NCI-H2171 treated with DMSO at 0.1 percent for 48 hours (cell line): ENCODE measurements at regions not wholly inside any gene's neighbourhood (a gene's known extent, or its start where the extent isn't known, plus 50 kb on each side); places are given as distances from the start of the nearest gene placed in this dataset.
A peak's percentile ranks its signal among the peaks of the same experiment; 100 is the strongest.

Experiments used
- DNase-seq: peaks from one replicate; lab custom pipeline; 2025; lab: John Stamatoyannopoulos, UW

DNA sequence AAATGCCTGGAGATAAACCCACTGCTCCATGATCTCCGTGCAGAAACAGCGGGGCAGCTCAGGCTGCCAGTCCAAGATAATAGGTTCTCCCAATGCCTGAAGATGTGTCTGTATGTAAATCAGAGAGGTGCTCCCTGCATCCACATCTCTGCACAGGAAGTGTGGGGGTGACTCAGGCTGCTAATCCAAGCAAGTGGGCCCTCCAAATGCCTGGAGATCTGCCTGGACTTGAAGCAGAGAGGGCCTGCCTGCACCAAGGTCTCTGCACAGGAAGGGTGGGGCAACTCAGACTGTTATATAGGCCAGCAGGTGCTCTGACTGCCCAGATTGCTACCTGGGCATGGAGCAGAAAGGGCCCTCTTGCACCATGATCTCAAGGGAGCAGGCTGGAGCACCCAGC, 504.7 kb downstream of the LRFN5 start:
- no peak for DNase-seq

DNA sequence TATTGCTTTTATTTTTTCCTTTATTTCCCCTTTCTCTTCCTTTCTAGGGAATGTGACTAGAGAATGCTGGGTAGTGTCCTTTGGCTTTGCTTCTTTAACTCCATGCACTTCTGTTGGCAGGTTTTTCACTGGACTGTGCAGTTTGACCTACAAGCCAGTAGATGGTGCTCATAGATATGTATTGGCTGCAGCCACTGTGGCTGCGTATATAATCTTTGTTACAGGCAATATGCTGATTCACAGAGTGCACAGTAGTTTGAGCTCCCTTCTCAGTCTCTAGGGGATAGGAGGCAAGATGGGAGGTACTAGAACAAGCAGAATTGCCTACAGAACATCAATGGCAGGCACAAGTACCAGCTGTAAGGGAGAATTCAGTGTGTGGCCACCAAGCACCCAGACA, 503.5 kb downstream of the LRFN5 start:
- DNase-seq: peak; percentile 89

DNA sequence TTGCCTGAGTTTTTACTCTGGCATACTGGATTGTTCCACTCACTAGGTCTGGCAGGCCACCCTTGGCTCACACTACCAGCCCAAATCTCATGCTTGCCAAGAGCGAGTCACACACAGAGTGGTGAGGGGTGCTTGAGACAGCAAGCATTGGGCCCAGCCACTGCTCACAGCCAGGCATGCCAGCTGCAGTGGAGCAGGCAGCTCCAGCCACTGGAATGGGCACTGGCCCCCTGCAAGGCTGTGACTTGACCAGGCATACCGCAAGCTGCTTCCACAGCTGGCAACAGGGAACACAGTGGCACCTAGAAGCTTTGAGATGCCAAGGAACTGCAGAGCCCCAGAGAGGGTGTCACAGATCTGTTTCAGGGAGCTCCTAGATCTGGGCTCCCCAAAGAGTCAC, 488.5 kb downstream of the LRFN5 start:
- DNase-seq: no peak

DNA sequence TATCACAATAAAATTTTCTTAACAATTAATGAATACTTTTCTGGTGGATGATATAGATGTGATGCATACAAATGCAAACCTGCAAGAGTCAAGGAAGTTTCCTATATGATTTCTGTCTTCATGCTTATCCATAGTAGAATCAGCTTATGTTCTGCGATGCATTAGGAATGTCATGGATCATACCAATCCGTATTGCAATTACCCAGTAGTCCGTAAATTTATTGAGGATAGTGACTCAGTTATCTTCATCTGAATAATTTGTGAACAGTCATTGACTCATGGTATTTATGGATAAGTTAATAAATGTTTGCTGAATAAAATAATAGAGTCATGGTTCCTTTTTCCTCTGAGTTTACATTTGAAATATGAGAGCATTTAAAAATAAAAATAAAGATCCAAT, 483.4 kb downstream of the LRFN5 start:
- no peak for DNase-seq

DNA sequence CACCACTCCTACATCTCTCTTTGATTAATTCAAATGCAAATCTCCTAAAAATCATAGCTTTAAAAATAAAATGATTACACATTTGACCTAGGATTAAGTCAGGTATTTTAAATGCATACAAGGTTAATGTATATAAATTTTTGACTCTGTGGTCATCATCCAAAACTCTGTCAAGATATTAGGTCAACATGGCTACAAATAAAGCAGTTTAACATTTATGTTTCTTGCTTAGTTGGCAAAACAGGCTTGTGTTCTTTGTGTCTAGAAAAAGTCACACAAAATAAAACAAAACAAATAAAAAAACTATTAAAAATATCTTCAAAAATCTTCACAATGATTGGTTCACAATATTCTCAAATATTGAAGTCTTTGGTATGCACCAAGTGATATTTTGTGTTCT, 473.2 kb downstream of the LRFN5 start:
- DNase-seq: no peak

DNA sequence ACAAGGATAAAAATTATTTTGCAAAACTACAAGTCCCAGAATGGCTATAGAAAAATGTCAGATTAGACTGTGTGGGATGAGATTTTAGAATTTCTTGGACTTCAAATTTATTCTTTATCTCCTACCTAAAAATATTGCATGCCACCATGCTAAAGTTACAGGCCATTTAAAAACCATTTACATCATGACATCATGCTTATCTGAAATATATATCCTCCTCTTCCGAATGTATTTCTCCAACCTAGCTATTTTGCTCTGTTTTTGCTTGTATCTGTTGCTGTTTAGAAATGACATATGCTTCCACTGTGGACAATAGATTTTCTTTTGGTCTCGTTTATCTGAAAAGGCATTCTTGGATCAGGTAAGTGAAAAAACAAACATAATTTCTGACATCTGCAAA, 471.7 kb downstream of the LRFN5 start:
- no peak for DNase-seq

DNA sequence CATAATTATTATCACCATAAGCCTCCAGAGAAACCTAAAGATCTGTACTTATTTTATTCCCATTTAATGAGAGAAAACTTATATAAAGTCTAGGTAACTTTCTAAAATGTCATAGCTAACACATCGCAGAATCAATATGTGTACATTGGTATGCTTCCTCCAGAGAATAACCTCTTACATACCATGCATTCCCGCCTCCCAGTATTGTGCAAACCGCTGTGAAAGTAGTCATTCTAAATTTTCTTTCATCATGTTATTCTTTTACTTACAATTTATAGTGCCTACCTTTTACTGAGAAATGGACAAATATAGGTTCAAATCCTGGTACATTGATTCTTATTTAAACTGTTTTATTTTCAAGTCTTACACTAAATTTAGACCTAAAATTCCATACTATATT, 463.4 kb downstream of the LRFN5 start:
- no peak for DNase-seq

DNA sequence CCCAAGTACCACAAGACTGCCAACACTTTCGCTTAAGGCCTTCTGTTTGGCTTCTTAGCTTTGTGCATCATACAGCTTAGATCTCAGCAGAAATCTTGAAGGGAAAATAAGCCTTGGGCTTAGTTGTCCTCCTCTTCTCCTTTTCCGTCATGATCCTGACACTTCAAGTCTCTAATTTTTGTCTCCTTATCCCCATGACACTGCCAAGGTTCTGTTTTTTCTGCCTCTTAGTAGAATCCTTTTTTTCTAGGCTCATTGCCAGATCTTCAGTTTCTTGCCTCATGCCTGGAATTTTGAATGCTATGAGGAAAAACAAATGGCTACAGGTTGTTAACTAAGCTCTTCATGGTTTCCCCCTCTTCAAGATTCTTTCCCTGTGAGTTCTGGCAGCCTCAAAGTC, 450.4 kb downstream of the LRFN5 start:
- peak; percentile 43 for DNase-seq

DNA sequence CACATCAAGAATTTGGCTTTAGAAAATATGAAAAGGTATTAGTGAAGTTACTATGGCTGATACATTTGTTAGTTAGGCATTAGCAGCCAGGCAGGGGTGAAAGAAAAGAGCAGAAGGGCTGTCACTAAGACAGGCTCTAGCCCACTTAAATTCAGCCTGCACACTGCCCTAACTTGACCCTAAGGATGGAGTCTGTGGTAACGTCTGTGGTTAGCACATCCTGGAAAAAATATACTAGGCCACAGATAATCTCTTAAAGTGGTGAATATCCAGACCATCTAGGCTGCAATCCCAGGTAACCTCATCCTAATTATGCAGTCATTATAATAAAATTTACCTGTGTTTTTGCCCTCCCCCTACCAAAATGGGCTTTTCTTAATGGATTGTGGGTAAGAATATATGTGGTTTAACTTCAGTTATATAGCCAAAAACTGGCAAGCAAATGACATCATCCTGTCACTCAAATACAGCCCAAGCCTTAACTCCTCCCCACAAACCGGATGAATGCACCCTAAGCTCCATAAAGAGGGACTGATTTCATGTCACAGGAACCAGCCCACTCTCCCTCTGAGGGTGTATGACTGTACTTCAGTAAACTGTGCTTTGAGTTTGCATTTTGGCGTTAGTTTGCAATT, 440.9 kb downstream of the LRFN5 start:
- no peak for DNase-seq

DNA sequence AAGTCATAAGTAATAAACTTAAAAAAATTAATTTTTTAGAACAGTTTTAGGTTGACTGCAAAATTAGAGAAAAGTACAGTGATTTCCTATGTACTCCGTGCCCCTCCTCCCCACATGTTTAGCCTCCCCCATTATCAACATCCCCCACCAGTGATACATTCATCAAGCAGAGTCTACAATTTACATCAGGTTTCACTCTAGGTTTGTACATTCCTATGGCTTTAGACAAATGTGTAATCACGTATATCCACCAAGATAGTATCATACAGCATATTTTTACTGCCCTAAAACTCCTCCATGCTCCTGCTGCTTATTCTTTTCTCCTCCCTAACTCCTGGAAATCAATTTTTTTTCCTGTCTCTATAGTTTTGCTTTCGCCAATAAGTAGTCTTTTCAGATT, 438.7 kb downstream of the LRFN5 start:
- no peak for DNase-seq

DNA sequence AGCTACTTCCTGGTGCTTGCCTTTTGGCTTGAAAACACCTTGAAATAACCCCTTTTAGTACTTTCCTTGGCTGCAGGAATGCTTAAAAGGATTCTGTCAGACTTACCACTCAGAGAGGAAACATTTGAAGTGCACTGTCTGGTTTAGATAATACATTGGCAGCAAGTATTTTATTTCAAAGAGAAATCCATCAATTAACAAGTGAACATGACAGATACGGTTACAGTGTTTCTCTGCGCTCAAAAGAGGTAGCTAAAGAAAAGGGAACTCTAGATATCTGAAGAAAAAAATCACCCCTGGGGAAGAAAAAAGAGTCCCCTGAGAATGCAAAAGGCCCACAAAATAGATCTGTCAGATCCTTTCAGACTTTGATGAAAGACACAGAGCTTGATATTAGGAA, 421.9 kb downstream of the LRFN5 start:
- no peak for DNase-seq

DNA sequence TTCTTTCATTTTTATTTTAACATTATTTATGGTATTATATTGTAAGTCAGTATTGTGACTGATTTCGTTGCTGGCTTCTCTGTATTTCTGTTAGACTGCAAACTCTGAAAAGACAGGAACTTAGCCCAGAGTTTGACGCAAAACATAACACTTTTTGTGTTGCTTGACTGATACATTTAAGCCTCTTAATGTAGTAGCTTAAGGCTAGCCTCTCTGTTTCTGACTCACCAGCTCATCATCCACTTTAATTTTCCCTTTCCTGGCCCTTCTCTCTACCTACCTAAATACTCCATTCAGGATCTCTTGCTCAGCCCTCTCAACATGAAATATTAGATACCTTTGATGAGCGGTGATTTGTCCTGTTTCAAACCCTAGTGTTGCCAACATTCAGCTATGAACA, 420.6 kb downstream of the LRFN5 start:
- no peak for DNase-seq

DNA sequence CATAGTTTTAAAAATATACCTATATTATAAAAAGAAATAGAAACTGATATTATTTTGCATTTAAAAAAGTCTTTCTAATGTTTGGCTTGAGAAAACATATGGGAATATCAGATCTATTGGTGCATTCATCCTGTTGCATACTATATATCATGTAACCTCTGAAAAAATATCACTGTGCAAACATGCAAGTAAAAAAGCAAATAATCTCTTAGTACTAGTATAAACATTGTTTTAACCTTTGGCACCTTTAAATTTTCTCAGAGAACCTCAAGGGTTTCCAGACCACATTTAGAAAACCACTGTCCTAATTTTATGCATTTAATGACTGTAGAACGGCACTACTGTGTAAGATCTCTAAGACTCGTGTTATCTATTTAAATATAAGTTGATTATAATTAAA, 416.8 kb downstream of the LRFN5 start:
- DNase-seq: no peak

DNA sequence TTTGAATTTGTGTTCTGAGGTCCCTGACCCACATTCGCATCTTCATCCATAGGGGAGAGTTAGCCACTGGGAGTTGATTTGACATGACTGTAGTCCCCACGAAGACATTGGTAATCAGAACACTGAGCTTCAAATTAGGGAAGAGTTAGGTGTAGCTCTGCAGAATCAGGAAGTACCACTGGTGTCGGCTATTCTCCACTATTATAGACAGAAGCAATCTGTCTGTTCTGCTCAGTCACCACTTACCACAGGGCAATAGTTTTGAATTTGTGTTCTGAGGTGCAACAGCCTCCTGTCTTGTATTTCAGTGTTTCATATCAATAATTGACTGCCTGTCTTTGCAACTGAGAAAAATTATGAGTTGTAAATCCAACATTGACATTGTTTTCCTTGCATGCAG, 407.6 kb downstream of the LRFN5 start:
- no peak for DNase-seq

DNA sequence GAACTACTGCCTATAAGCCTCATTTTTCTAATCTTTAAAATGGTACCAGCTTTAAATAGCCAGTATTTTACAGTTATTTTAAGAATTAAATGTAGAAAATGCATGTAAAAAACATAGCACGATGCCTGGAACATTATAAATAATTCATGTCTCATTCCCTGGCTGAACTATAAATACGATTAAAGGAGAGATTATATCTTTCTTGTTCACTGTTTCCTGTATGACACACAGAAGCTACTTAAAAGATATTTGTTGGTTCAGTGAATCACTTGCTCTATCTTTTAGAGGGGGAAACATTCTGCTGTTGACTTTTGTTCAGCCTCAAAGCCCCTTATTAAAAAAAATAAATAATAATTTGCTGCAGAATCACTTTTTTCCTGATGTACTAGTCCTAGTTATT, 406.9 kb downstream of the LRFN5 start:
- DNase-seq: no peak

DNA sequence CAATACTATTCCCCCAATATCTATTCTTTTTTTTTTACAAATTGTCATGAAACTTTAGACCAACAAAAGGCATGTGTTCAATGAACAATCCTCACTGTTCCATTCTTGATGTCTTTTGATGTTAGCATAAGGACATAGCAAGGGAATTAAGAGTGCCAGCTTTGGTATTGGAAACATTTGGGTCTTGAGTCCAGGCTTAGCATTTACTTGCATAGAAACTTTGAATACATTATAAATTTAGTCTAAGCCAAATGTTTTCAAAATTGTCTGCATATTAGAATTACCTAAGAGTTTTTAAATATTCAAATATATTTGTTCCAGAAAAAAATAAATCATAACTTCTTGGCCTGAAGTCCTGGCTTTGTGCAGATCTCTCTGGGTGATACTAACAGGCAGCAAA, 406.5 kb downstream of the LRFN5 start:
- no peak for DNase-seq

DNA sequence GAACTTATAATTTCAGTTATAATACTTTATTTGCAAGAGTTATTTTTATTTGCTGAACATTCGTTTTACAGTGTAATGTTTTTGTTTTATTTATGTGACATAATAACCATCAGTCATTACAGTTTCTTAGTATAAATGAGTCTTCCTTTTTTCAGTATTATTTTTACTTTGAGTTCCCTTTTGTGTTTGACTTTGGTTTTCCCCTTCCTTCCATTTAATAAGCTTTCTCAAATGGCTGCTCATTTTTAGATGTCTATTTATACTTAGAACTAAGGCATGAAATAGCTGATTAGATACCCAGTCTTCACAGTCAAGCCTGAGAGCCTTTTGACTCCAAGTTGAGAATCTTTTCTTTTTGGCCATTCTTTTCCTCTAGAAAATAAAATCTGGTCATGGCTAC, 404.5 kb downstream of the LRFN5 start:
- no peak for DNase-seq

DNA sequence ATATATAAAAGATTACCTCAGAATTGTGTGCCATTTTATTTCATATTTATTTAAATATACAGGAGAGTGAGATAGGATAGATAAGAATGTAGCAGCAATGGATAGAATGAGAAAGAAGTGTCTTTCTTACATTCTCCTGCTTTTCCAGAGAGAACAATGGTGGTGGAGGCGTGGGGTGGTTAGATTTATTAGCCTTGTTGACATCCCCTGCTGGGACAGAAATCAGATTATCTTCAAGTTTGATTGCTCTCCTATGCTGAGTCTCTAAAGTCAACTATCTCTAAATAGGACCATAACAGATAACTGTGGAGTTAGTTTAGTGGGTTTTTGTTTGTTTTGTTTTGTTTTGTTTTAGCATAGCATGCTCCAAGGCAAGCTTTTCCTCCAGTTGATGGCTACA, 397.6 kb downstream of the LRFN5 start:
- no peak for DNase-seq

DNA sequence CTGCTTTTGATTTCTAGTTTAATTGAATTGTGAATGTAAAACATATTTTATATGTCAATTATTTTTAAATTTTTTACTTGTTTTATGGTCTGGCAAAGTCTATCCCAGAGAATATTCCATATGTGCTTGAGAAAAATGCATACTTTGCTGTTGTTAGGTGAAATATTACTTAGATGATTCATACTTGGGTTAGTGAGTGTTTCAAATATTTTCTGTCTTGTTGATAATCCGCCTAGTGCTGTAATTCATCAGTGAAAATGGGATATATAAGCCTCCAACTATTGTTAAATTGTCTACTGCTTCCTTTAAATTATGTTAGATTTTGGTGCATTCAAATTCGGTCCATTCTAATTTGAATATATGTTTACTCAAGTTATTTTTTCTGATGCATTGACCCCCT, 395.5 kb downstream of the LRFN5 start:
- DNase-seq: no peak

DNA sequence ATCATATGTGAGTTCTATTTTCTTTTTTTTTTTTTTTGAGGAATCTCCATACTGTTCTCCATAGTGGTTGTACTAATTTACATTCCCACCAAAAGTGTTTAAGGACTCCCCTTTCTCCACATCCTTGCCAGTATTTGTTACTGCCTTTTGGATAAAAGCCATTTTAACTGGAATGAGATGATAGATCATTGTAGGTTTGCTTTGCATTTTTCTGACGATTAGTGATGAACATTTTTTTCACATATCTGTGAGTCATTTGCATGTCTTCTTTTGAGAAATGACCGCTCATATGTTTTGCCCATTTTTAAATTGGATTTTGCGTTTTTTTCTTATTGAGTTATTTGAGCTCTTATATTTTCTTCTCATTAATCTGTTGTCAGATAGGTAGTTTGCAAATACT, 394.8 kb downstream of the LRFN5 start:
- DNase-seq: no peak

DNA sequence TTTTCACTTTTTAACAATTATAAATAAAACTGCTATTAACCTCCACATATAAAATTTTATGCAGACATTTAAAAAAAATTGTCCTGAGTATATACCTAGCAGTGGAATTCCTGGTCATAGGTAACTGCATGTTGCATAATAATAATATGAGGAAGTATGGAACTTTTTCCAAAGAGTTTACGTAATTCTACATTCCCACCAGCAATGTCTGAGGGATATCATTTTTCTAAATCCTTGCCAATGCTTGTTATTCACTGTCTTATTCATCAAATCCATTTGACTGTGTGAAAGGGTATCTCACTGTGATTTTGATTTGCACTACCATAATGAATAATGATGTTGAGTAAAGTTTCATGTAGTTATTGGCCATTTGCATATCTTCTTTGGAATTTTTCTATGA, 393.8 kb downstream of the LRFN5 start:
- DNase-seq: no peak

DNA sequence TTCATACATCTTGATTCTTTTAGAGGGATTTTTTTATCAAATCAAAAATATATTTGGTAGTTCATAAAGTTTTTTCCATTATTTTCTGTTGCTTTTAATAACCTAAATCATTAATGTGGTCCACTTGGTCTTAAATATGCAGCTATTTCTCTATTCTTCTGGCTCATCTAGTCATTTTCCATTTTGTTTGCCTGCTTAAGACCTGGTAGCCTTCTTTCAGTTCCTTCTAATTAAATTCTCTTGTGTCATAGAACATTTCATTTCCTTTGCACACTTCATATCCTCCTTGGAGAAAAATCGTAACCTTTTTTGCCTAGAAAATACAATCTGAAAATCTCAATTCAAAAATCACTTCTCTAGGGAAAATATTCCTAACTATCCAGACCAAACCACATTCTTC, 387.0 kb downstream of the LRFN5 start:
- DNase-seq: no peak

DNA sequence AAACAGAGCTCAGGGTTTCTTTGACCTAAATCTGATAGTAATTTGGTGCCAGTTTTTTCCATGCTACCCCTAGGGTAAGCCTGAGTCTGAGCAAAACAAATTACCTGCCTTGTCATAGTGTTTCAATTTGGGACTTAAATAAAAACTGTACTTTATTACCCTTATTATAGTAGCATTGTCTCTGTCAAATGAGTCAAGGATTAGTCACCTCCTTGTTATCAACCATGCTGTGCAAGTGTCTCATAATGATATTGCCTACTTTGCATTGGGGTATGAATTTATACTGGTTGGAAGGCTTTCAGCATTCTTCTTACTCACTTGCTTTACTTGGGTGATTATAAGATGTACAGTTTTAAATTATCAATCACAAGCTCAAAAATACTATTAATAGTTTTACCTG, 380.0 kb downstream of the LRFN5 start:
- DNase-seq: no peak

DNA sequence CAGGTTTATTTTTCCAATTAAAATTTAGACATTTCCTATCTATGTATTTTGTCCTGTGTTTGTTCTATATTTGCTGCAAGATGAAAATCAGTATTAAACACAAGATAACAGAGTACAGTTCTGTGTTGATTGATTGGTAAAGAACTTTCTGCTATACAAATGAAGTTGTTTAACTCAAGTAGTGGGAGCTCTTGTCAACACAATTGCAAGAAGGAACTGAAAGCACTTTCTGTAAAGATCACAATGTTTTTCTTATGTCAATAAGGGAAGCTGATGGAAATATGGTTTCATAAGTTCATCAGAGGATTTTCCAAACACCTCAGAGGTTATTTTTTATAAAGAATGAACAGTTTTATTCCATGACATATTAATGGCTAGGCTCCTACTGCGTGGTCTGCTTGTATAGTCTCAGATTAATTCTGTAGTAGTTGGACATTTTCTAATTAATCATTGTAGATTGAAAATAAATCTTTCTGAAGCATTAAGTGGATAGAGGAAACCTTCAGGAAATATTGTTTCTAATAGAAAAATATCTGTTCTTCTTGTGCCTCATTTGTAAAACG, 379.5 kb downstream of the LRFN5 start:
- DNase-seq: no peak

DNA sequence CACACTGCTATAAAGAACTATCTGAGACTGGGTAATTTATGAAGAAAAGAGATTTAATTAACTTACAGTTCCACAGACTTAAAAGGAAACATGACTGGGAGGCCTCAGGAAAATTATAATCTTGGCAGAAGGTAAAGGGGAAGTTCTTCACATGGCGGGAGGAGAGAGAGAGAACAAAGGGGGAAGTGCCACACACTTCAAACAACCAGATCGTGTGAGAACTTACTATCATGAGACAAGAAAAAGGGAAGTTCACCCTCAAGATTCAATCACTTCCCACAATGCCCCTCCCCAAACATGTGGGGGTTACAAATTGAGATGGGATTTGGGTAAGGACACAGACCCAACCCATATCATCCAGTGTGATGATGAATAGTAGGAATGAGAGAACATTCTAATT, 366.5 kb downstream of the LRFN5 start:
- DNase-seq: no peak
